NOMO-1 treated with DMSO at 0.1 percent for 48 hours (cell line): ENCODE measurements at regions not wholly inside any gene's neighbourhood (a gene's known extent, or its start where the extent isn't known, plus 50 kb on each side); places are given as distances from the start of the nearest gene placed in this dataset.

ENCODE experiments used
- DNase-seq: peaks from one replicate; lab custom pipeline; 2025; ENCODE audit not compliant: unreplicated experiment; lab: John Stamatoyannopoulos, UW

DNA sequence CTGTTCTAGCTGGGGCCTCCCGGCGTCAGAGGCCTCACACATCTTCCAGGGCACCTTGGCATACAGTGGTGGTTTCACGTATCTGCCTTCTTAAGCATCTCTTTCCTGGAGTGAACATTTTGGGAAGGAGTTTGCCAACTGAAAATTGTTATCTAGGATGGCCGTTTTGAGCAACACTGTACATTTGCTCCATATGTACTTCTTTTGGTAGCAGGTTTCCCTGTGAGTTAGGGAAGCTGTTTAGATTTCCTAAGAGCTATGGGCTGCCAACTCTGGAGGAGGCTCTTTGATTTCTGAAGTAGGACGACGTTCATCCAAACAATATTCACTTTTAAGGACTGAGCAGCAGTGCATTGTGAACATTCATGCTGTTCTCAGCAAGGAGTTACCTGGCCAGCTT is 665.9 kb downstream of the SQOR start:
- DNase-seq: no peak

DNA sequence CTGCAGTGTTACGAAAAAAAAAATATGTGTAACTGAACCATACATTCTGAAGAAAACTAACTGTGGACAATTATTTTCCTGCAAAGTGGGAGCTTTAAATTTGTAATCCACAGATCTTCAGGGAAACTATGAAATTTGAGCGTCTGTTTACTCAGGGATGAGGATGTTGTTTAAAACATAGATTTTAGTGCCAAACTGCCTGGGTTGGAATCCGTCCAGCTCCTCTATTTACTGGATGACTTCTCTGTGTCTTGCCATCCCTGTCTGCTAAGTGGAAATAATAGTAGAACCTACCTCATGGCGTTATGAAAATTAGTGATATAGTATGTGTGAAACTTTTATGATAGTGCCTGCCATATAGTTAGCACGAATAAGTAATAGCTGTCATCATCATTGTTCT is 666.5 kb downstream of the SQOR start:
- no peak for DNase-seq

DNA sequence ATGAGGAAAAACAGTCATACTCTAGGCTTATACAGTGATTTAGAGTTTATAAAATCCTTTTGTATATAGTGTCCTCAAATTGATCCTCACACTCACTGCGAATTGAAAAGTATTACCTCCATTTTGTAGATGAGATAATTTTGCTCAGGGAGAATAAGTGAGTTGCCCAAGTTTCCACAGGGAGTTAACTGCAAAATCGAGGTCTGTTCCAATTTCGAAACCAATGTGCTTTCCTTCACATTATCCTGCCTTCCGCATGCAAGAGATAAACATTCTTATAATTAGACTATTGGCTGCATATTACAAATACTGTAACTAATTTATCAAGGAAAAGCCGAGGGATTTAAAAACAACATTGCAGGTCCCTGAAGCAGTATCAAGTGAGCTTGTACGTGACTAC is 667.0 kb downstream of the SQOR start:
- no peak for DNase-seq

DNA sequence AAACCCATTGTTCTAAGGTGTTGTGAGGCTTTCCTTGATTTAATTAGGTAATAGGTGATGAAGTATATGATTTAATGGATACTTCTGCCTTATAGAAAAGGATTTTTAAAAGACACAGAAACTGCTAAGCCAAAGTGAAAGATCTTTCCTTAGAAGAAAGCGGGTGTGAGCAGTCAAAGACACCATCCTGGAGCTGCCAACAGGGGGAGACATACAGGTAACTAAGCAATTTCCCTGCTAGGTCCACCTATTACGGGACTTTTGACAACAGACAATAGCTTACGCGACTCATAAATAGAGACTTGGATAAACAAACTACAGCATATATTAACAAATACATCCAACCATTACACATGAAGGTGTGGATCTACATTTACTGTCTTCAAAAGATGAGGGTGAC is 669.5 kb downstream of the SQOR start:
- peak; percentile 20 for DNase-seq

DNA sequence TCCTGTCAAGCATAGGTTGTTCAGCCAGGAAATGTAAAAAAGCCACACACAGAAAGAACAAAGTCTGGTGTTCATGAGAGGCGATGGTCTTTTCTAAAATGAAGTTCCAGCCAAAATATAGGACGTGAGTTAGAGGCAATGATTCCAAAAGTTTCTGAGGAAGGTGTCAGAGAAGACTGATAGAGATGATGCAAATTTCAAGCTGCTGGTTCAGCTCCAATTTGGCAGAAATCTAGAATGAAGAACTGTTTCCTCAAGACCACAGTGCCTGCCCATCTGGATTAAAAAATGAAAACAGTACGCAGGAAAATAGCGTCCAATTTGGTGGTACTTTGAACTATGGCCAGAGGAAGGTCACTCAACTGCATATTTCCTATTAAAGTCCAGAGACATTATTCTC is 672.9 kb downstream of the SQOR start:
- DNase-seq: no peak

DNA sequence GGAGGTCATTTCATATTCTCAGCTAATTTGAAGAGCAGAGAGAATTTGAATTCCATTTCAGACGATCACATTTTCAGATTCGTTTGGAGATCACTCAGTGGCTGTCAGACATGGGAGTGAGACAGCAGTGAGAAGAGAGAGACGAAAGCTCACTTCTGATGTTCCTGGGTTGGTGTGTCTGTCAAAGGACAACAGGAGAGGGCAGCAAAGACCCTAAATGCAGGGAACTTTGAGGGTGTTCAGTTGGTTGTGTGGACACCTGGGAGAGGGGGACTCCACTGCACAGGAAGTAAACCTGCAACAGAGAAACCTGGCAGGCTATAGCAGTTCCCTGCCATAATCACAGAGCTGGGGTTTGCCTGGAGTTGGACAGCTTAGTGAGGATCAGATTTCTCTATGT is 675.1 kb downstream of the SQOR start:
- no peak for DNase-seq

DNA sequence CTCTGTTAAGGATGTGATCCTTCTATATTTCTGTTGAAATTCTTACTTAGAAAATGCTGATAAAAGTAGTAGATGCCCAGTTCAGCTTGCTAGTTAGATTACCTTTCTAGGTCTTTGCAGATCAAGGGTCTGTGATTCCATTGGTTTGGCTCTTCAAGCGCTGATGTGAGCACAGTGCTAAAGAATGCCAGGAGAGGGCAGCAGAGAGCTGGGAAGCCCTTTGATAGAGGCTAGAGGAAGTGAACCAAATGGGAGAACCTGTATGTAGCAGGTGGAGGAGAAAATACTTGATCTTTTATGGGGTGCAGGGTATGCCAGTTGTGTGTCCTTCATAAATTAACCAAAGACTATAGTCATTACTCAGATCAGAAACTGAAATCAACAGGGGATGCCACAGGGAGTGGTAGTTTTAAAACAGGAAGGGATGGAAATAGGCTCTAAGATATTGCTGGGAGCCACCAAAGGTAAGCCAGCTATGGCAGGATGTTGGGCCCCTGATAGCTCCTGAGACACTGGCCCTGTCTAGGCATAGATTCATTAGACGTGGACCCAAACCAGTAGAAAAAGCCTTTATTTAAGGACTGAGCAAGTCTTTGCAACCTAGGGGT is 677.4 kb downstream of the SQOR start:
- DNase-seq: peak; percentile 53

DNA sequence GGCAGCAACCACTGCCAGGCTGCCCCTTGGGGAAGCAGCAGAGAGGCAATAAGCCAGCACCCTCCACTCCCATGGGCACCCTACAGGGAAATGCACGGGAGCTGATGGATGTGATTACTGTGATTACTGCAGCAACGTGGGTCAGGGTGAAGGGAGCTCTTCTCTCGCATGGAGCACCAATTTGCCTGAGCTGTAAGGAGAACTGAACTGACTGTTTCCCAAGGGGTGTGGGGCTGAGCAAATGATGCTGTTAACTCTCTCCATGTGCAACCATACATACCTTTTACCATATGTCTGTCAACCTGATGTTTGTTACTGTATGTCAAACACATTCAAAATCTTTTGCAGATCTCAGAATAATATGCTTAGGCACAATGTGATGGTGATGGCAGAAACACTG is 680.6 kb downstream of the SQOR start:
- DNase-seq: no peak

DNA sequence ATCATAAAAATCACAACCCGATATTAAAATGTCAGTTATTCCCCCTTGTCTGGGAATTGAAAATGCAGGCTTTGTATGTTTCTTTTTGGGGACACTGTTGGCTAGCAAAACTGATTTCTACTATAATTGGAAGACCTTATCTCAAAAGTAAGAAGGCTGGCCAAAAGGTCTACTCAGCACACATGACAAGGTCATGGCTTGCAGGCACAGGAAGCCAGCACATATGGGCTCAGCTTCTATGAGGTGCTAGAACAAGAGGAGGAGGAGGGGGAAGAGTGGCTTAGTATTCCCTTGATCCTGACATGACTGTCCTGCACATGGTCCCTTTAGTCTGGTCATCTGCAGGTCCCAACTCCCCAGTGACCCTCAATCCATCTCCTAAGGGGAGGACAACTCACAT is 681.2 kb downstream of the SQOR start:
- no peak for DNase-seq

DNA sequence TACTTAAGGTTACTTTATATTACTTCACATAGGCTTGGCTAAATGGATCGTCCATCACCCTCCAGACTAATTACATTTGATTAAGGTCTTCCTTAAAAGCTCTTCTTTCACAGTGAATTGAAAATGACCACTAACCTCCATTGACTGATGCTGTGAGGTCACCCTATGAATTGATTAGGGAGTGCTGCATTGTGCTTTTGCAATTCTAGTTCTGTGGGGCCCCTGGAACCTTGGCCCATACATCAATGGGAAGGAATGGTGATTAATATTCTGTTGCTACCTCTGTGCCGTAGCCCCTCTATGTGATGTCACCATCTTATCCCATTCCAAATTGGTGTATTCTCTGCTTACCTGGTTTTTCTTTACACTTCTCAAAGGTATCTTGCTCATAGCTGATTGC is 682.2 kb downstream of the SQOR start:
- DNase-seq: no peak

DNA sequence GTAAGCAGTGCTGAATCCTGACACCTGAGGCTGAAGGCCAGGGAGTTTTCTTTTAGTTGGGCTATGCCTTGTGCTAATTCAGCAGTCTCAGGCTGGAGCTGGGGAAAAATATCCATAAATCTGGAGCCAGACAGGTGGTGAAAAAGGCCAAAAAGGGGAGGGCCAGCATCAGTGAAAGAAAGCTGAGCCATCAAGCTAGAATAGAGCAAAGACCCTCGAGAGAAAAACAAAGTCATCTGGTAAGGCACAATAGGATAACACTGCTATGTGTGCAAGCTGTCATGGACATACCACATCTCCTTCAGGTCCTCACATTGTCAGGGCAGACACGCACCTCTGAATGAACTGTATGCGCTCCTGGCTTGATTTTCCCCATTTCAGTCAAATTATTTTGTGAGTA is 687.9 kb downstream of the SQOR start:
- DNase-seq: no peak

DNA sequence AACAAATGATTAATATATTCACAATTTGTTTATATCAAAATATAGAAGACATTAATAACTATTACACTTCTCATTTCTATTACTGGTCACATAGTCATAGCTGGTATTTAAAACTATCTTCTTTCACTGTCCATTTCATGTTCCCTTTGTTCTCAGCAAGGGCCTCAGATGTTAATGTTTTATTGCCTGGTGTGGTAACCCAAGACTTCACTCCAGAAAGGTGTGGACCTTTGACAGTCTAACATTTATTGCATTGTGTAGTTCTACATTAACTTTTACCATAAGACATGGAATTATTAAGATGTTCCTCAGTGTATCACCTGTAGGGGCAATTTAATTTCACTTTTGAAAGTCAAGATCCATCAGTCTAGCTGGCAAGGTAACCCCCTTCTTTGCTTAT is 691.3 kb downstream of the SQOR start:
- no peak for DNase-seq

DNA sequence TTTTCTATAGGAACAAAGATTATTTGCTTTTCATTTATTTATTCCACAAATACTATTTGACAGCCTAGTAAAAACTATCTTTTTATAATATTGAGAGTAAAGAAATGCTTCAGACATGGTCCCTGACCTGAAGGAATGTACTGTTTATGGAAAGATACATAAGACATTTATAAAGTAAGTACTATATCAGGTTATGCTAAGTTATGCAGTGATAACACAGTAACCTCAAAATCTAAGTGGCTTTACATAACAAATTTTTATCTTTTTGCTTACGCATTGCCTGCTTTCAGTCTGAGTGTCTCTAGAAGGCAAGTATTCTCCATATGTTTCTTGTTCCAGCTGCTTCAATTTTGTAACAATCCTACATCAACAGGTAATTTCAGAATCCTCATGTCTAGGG is 694.0 kb downstream of the SQOR start:
- no peak for DNase-seq

DNA sequence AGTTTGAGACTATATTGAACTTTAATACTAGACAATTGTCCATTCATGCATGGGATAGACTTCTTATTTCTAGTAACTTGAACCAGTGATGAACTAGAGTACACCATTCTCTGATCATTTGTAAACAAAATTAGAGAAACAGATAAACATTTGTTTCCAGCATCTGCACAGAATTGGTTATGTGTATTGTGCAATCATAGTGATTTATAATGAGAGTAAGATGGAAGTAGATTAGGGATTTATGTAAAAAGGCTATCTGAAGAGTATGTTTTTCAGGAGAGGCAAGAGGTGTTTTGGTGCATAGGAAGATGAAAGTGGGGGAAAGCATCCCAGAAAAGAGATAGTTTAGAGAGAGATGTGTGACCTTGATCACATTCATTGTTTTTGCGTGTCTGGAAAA is 695.0 kb downstream of the SQOR start:
- no peak for DNase-seq

DNA sequence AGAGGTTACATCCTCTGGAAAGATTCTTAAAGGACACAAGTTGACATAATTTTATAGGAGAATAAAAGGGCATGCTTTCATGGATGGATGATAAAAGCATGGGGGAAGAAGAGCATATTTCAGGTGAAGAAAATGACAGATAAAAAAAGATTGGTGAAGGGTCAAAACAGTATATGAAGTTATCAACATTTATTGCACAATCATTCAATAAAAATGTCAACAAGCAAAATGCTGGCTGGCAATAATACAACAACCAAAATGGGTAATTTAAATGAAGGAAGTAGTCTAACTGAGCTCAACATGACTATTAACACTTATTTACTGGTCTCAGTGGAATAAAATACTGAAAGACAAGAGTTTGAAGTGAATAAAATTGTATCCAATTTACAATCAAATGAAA is 696.7 kb downstream of the SQOR start:
- no peak for DNase-seq

DNA sequence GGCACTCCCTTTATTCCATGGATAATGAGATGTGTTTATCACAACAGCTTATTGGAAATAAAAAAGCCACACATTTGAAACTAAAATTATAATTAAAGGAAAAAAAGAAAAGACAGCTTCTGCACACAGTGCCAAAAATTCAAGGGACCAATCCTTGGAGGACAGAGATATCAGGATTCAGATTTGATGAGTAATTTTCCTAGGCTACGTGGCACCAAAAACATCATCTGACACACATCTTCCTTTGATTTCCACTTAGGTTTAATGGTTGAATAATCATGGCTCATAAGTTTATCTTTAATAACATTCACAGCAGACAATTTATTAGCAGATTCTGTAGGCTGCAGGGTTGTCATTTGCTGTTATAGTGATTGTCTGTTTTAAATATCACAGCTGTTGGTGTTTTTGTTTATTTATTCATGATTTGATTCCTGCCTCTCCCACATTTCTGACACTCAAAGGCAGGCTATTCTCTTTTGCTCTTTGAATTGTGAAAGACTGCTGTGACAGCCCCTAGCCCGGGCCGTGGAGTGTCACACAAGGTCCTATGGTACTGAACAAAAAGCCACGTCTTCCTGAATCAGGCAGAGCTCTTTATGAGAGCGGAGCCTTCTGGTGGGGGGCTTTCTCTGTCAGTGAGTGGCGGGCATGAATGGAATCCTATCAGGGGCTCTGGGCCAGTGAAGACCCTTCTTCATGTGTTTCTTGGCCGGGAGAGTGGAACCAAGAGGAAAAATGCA is 708.5 kb downstream of the SQOR start:
- no peak for DNase-seq

DNA sequence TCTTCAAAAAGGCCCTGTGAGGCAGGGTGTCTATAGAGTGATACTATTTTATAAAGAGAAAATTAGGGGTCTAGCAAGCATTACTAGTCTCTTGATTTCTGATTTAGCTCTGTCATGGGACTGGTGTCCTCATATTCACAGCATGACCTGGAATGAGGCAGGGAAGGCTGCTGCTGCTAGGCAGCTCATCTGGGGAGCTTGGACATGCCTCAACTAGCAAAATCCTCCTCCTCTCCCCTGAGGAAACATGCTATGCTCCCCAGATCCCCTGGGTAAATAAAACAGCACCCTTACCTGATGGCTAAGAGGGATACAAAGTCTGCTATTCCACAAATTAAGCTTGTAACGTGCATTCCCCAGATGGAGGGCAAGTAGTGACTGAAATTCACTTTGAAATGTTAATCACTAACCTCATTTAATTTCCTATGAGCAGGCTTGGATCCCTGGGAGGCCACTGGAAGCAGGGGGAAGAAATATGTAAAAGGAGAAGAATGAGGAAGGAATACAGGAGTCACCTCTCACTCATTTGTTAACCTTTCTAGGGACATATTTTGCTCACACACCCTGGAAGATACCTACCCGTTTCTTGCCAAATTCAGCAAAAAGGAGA is 709.4 kb downstream of the SQOR start:
- DNase-seq: no peak

DNA sequence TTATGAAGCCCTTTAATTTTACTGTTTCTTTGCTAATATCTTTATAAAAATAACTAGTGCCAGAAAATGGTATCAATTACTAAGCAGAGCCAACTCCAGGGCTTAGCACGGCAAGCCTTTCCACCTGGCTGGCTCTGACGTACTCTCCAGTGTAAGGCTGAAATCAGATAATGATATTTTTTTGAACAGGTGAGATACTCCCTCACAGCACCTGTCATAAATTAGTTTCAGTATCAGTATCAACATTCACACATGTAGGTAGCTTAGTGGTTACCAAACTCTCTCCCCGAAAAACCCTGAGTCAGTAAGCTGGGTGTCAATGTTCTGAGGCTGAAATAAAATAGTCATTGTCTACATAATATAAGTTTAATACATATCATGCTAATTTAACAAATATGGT is 710.1 kb downstream of the SQOR start:
- DNase-seq: no peak

DNA sequence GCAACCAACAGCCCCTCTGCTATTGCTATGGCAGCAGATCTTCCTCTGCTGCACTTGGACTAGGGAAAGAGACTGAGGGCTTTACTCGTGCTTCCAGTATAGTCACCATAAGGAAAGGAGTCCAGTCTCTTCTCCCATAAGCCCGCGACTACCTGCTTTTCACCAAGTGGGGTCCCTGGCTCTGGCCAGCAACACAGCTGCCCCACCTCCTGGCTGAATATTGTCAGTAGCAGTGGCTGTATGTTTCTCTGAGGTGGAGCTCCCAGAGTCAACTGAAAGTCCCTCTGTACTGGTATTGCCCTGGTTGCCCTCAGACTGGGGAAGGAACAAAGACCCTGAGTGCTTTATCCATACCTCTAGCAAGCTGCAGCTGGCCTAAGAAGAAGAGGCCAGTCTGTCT is 719.6 kb downstream of the SQOR start:
- DNase-seq: no peak

DNA sequence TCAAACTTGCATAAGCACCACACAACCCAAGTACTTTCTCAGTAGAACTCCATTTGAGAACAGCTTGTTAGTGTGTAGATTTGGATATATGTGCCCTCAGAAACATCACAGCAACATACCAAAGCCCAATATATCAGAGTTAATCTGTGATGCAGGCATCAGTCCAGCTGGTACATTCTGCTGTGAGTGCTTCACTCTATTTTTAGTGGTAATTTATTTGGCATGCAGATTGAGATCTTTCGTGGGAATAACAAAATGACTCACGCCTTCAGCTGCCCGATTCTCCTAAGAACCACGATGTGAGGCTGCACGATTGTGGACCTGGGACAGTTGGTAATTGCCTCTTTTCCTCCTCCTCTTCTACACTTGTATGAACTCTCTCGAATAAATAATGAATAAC is 730.7 kb downstream of the SQOR start:
- no peak for DNase-seq

DNA sequence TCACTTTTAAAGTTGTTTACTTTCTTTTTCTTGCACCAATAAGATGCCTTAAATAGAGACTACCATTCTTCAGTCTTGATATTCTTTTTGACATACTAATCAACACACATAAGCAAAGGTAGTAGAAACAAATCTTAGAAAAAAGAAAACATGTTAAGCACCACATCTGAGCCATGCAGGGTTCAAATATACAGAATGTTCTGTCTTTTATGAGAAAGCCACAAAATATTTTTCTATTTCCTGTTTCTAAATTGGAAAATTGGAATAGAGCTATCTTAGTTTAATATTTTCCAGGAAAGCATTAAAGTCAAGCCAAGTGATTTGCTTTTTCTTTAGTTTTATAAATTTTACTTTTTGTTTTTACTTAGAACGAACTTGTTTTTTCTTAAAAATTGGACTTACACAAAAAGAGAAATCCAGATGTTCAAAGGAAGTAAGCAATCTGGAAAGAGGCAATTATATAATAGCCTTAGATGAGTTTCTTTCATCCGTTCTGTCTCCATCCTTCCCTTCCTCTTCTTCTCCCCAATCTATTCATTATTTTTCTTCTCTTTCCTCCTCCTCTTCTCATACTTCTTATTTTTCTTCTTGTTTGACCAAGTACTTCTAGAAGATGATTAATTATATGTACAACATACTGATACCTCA is 731.7 kb downstream of the SQOR start:
- DNase-seq: no peak

DNA sequence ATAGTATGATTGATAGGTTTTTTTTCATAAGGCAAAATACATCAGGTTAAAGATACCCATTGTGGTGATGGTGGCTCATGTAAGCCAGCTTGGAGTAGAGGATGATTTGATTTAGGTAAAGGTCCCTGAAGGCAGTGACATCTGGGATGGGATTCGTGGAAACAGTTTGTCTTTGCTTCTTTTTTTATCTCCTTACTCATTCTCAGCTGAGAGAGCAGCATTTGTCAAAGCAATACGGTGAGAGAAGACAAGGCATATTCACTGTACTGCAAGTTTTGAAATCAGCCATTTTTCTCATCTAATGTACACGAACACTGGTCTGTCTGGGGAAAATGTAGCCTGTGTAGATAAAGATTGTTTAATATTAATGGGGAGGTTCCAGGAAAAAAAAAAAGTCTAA is 749.1 kb downstream of the SQOR start:
- no peak for DNase-seq
